Breast epithelium (tissue), 3 donors: ENCODE measurements at regions not wholly inside any gene's neighbourhood (a gene's known extent, or its start where the extent isn't known, plus 50 kb on each side); places are given as distances from the start of the nearest gene placed in this dataset.

Experiments
- CTCF ChIP-seq, 3 donors: fragments of 450-650 bp; IDR thresholded peaks; one replicate each; pipeline ENCODE4 v1.5.1; 2016 to 2017; ENCODE audit warnings: antibody characterized with exemption in 3 of 3, mild to moderate bottlenecking in 3 of 3, moderate library complexity in 3 of 3
- POLR2A ChIP-seq: fragments of 450-650 bp; IDR thresholded peaks from one replicate; pipeline ENCODE4 v1.6.1; 2016; ENCODE audit warnings: antibody characterized with exemption, mild to moderate bottlenecking, moderate library complexity
- POLR2AphosphoS5 ChIP-seq, 3 donors: sonication (generic); formaldehyde crosslinking; IDR thresholded peaks; one replicate each; pipeline ENCODE4 v1.6.1; 2017; ENCODE audit warnings: antibody characterized with exemption in 3 of 3

GRCh38 chr21:18869104-18869503, 465.5 kb upstream of the TMPRSS15 start:
- no peak for TF ChIP-seq CTCF (IDR thresholded peaks at IDR 0.05)
- TF ChIP-seq POLR2A: no peak
- no peak for TF ChIP-seq POLR2AphosphoS5 (IDR thresholded peaks at IDR 0.05)
